Neural progenitor cell (in vitro differentiated cells): ENCODE measurements at regions not wholly inside any gene's neighbourhood (a gene's known extent, or its start where the extent isn't known, plus 50 kb on each side); places are given as distances from the start of the nearest gene placed in this dataset.

Experiments
- DNase-seq: peaks from one replicate; pipeline ENCODE4 v3.0.0-alpha.2; 2016; ENCODE audit warnings: low spot score
- H2AFZ ChIP-seq: fragments of 200-600 bp; sonication (generic); replicated peaks from 2 replicates; pipeline ENCODE4 v1.6.1; 2016; ENCODE audit warnings: antibody characterized with exemption
- H3F3A ChIP-seq: fragments of 200-600 bp; sonication (generic); 2 replicates; pipeline ENCODE4 v1.6.1; 2016; ENCODE audit warnings: antibody characterized with exemption, low read depth
- H3K27ac ChIP-seq: fragments of 200-600 bp; sonication (generic); 2 replicates; pipeline ENCODE4 v1.5.1; 2016; ENCODE audit warnings: mild to moderate bottlenecking
- H3K27me3 ChIP-seq: fragments of 200-600 bp; sonication (generic); 2 replicates; pipeline ENCODE4 v1.6.1; 2016; ENCODE audit warnings: mild to moderate bottlenecking, moderate library complexity
- H3K36me3 ChIP-seq: fragments of 200-600 bp; sonication (generic); 2 replicates; pipeline ENCODE4 v1.5.1; 2016
- H3K4me1 ChIP-seq: fragments of 200-600 bp; sonication (generic); 2 replicates; pipeline ENCODE4 v1.6.1; 2016; ENCODE audit warnings: mixed run types
- H3K4me2 ChIP-seq: fragments of 200-600 bp; sonication (generic); 2 replicates; pipeline ENCODE4 v1.6.1; 2016
- H3K4me3 ChIP-seq: fragments of 200-600 bp; sonication (generic); 2 replicates; pipeline ENCODE4 v1.5.1; 2016
- H3K79me2 ChIP-seq: fragments of 200-600 bp; sonication (generic); 2 replicates; pipeline ENCODE4 v1.6.1; 2016; ENCODE audit warnings: low read depth
- H3K9ac ChIP-seq: fragments of 200-600 bp; sonication (generic); 2 replicates; pipeline ENCODE4 v1.6.1; 2016
- H3K9me3 ChIP-seq: fragments of 200-600 bp; sonication (generic); 2 replicates; pipeline ENCODE4 v1.5.1; 2016; ENCODE audit warnings: low read depth
- H4K20me1 ChIP-seq: fragments of 200-600 bp; sonication (generic); 2 replicates; pipeline ENCODE4 v1.6.1; 2016; ENCODE audit warnings: low read depth
- H3K27ac Mint-ChIP-seq: 3 replicates; pipeline ENCODE4 v1.8.0; 2021; ENCODE audit warnings: mixed read lengths
- H3K27me3 Mint-ChIP-seq: 2 replicates; pipeline ENCODE4 v1.8.0; 2022; ENCODE audit warnings: low read depth, mild to moderate bottlenecking, inconsistent platforms, moderate library complexity, mixed read lengths; ENCODE audit not compliant: insufficient read depth
- H3K36me3 Mint-ChIP-seq: 3 replicates; pipeline ENCODE4 v1.8.0; 2021; ENCODE audit warnings: mixed read lengths
- H3K4me1 Mint-ChIP-seq: 3 replicates; pipeline ENCODE4 v1.8.0; 2021; ENCODE audit warnings: mixed read lengths
- H3K4me3 Mint-ChIP-seq: 3 replicates; pipeline ENCODE4 v1.8.0; 2021; ENCODE audit warnings: mild to moderate bottlenecking, moderate library complexity, mixed read lengths
- H3K9me3 Mint-ChIP-seq: 3 replicates; pipeline ENCODE4 v1.8.0; 2020; ENCODE audit warnings: mixed read lengths
- CTCF ChIP-seq: fragments of 200-600 bp; sonication (generic); IDR thresholded peaks from 2 replicates; pipeline ENCODE4 v1.5.1; 2017; ENCODE audit warnings: antibody characterized with exemption, mild to moderate bottlenecking
- EZH2 ChIP-seq: fragments of 200-600 bp; sonication (generic); IDR thresholded peaks from 2 replicates; pipeline ENCODE4 v1.6.1; 2017; ENCODE audit warnings: antibody characterized with exemption, mild to moderate bottlenecking, moderate library complexity
- EZH2phosphoT487 ChIP-seq: fragments of 200-600 bp; sonication (generic); IDR thresholded peaks from 2 replicates; pipeline ENCODE4 v1.6.1; 2017; ENCODE audit warnings: antibody characterized with exemption

DNA sequence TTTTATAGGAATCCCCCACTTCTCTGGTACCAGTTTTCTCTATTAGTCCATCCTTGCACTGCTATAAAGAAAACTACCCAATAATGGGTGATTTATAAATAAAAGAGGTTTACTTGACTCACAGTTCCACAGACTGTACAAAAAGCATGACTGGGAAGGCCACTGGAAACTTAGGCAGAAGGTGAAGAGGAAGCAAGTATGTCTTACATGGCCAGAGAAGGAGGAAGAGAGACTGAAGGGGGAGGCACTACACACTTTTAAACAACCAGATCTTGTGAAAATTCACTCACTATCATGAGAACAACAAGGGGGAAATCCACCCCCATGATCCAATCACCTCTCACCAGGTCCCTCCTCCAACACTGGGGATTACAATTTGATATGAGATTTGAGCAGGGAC is 68.9 kb upstream of the GNAZ start:
- Histone ChIP-seq H3K4me1 (no peaks in the 10 kb centered on the region), H3K4me2 (no peak overlapping the region), H3K9me3 (peaks cover 4% of the 10 kb centered on the region), H3F3A (no peaks in the 10 kb centered on the region), H2AFZ (no peak overlapping the region), H4K20me1 (no peaks in the 10 kb centered on the region), H3K27me3 (peaks cover 45% of the 10 kb centered on the region), H3K79me2 (no peaks in the 10 kb centered on the region), H3K36me3 (no peaks in the 10 kb centered on the region), H3K27ac (no peak overlapping the region), H3K9ac (no peak overlapping the region), H3K4me3 (no peak overlapping the region)
- Mint-ChIP-seq H3K4me1 (no peaks in the 10 kb centered on the region), H3K27me3 (peaks cover 4% of the 10 kb centered on the region), H3K27ac (no peak overlapping the region), H3K36me3 (no peaks in the 10 kb centered on the region), H3K4me3 (no peak overlapping the region), H3K9me3 (peaks cover 31% of the 10 kb centered on the region)
- no peak for DNase-seq
- no peak for TF ChIP-seq EZH2phosphoT487
- no peak for TF ChIP-seq EZH2
- no peak for TF ChIP-seq CTCF

DNA sequence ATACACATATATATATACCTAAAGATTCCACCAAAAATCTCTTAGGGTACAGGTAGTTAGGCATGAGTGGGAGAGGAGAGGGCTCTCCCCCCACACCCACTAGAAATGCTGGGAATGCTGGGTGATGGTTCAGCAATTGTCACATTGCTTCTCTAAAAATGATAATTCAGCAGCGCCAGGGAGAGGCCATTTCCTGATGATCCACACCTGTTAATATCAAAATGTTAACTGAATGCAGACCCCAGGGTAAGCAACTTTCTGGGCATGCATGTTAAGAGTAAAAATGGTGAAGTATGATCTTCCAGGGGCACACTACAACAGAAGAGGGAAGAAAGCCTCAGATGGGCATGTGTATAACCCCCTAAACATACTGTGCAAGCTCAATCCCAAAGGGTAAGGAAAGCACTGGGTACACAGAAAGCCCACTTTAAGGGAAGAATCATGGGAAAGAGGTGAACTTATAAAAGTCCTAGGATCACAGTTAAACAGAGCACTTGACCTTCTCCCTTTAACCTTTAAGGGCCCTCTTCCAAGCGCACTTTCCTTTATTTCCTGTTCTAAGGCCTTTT is 67.6 kb upstream of the GNAZ start:
- DNase-seq = no peak
- H3K4me1 ChIP-seq = no peaks in the 10 kb centered on the region
- TF ChIP-seq EZH2 = no peak
- H3K4me3 Mint-ChIP-seq = no peak overlapping the region
- H3K27me3 Mint-ChIP-seq = peaks cover 2% of the 10 kb centered on the region
- no peak overlapping the region for H3K27ac Mint-ChIP-seq
- peaks cover 41% of the 10 kb centered on the region for H3K27me3 ChIP-seq
- H3K4me1 Mint-ChIP-seq = no peaks in the 10 kb centered on the region
- H3K4me3 ChIP-seq = no peak overlapping the region
- H3F3A ChIP-seq = no peaks in the 10 kb centered on the region
- peaks cover 20% of the 10 kb centered on the region for H3K9me3 Mint-ChIP-seq
- no peaks in the 10 kb centered on the region for H3K36me3 ChIP-seq
- no peak overlapping the region for H3K9ac ChIP-seq
- no peaks in the 10 kb centered on the region for H4K20me1 ChIP-seq
- no peak overlapping the region for H3K4me2 ChIP-seq
- no peaks in the 10 kb centered on the region for H3K36me3 Mint-ChIP-seq
- H3K9me3 ChIP-seq = peaks cover 4% of the 10 kb centered on the region
- H3K79me2 ChIP-seq = no peaks in the 10 kb centered on the region
- H3K27ac ChIP-seq = no peak overlapping the region
- H2AFZ ChIP-seq = no peak overlapping the region

- Histone ChIP-seq H3K36me3 (no peaks in the 10 kb centered on the region), H4K20me1 (no peaks in the 10 kb centered on the region), H3K27me3 (peaks cover 41% of the 10 kb centered on the region), H3K4me3 (no peak overlapping the region), H3K4me2 (no peak overlapping the region), H2AFZ (no peak overlapping the region), H3K4me1 (no peaks in the 10 kb centered on the region), H3K9ac (no peak overlapping the region), H3K79me2 (no peaks in the 10 kb centered on the region), H3K27ac (no peak overlapping the region), H3K9me3 (no peaks in the 10 kb centered on the region), H3F3A (no peaks in the 10 kb centered on the region)
- no peak for DNase-seq
- TF ChIP-seq EZH2phosphoT487 (no peak), EZH2 (no peak), CTCF (no peak)
- no peaks in the 10 kb centered on the region for H3K36me3 Mint-ChIP-seq
- no peak overlapping the region for H3K27ac Mint-ChIP-seq
- no peak overlapping the region for H3K4me3 Mint-ChIP-seq
- no peaks in the 10 kb centered on the region for H3K4me1 Mint-ChIP-seq
- no peaks in the 10 kb centered on the region for H3K9me3 Mint-ChIP-seq
- H3K27me3 Mint-ChIP-seq = peaks cover 6% of the 10 kb centered on the region
These were observed 62.5 kb upstream of the GNAZ start for GRCh38 chr22:23007823-23008222.

- TF ChIP-seq EZH2 (no peak), CTCF (no peak), EZH2phosphoT487 (no peak)
These were observed 61.4 kb upstream of the GNAZ start for GRCh38 chr22:23008896-23009295.

More at GRCh38 chr22:23008896-23009295, 61.4 kb upstream of the GNAZ start:
- no peak overlapping the region for H3K4me3 ChIP-seq
- no peaks in the 10 kb centered on the region for H3K79me2 ChIP-seq
- H3K27ac ChIP-seq = no peak overlapping the region
- no peaks in the 10 kb centered on the region for H4K20me1 ChIP-seq
- H3K9ac ChIP-seq = no peak overlapping the region
- H3K36me3 ChIP-seq = no peaks in the 10 kb centered on the region
- Mint-ChIP-seq H3K27me3 (peaks cover 7% of the 10 kb centered on the region), H3K9me3 (no peaks in the 10 kb centered on the region), H3K4me1 (no peaks in the 10 kb centered on the region), H3K36me3 (no peaks in the 10 kb centered on the region), H3K4me3 (no peak overlapping the region), H3K27ac (no peak overlapping the region)
- no peaks in the 10 kb centered on the region for H3K9me3 ChIP-seq
- H3F3A ChIP-seq = no peaks in the 10 kb centered on the region
- peaks cover 30% of the 10 kb centered on the region for H3K27me3 ChIP-seq
- no peak for DNase-seq
- H2AFZ ChIP-seq = no peak overlapping the region
- no peak overlapping the region for H3K4me2 ChIP-seq
- H3K4me1 ChIP-seq = no peaks in the 10 kb centered on the region
